Mammary epithelial cell (primary cell): ENCODE measurements at regions not wholly inside any gene's neighbourhood (a gene's known extent, or its start where the extent isn't known, plus 50 kb on each side); places are given as distances from the start of the nearest gene placed in this dataset.

Source experiments
- EZH2 ChIP-seq: IDR thresholded peaks from 2 replicates; pipeline ENCODE4 v1.6.1; 2012; ENCODE audit warnings: low read length, inconsistent platforms, borderline replicate concordance
- TF ChIP-seq, protein P1 (sequence below), 2 donors: IDR thresholded peaks in 1 of 2; conservative IDR thresholded peaks in 1 of 2; 2 replicates each; pipeline ENCODE4 v1.5.1; 2011 to 2012; ENCODE audit warnings: inconsistent platforms in 2 of 2, low read length in 2 of 2, mild to moderate bottlenecking in 2 of 2, control low read depth in 1 of 2, low read depth in 1 of 2; ENCODE audit not compliant: insufficient read depth in 1 of 2; ENCODE audit errors: extremely low read depth in 1 of 2

DNA sequence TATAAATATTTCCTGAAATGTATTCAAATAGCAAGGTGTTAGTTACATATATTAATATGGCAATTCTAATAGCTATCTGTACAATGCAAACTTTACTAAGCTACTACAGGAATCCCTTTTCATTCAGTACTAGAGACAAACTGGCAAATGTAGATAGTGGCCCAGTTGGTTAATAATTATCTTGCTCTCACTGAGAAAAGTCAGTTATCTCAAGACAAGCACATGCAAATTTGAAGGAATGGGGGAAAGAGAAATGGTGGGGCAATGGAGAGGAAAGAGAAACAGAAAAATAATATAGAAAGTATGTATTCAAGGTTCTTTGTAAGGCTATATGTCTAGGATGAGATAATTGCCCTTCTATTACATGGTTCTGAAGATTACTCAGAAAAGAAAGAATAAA lies 280.0 kb downstream of the FIGN start:
- TF ChIP-seq, protein P1, sequence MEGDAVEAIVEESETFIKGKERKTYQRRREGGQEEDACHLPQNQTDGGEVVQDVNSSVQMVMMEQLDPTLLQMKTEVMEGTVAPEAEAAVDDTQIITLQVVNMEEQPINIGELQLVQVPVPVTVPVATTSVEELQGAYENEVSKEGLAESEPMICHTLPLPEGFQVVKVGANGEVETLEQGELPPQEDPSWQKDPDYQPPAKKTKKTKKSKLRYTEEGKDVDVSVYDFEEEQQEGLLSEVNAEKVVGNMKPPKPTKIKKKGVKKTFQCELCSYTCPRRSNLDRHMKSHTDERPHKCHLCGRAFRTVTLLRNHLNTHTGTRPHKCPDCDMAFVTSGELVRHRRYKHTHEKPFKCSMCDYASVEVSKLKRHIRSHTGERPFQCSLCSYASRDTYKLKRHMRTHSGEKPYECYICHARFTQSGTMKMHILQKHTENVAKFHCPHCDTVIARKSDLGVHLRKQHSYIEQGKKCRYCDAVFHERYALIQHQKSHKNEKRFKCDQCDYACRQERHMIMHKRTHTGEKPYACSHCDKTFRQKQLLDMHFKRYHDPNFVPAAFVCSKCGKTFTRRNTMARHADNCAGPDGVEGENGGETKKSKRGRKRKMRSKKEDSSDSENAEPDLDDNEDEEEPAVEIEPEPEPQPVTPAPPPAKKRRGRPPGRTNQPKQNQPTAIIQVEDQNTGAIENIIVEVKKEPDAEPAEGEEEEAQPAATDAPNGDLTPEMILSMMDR (conservative IDR thresholded peaks at IDR 0.05 in 1 of 2, IDR thresholded peaks at IDR 0.05 in 1 of 2; ENCODE audit: extremely low read depth in 1 of 2, insufficient read depth in 1 of 2, low read depth in 1 of 2, low read length in 2 of 2): no peak
- TF ChIP-seq EZH2: no peak
